ENCODE measurements at regions not wholly inside any gene's neighbourhood (a gene's known extent, or its start where the extent isn't known, plus 50 kb on each side); places are given as distances from the start of the nearest gene placed in this dataset.

- DNase-seq (ENCODE audit: low spot score), result no peak
Observed at GRCh38 chr14:101332281-101332680, 229.0 kb upstream of the DIO3 start.

GRCh38 chr14:101333335-101334280, 227.7 kb upstream of the DIO3 start:
- DNase-seq (ENCODE audit: low spot score), result peak; percentile 80
- in situ Hi-C loops (cut with HindIII; ENCODE audit: low sequenced_read_pairs), result no loop called here

More at GRCh38 chr14:101332281-101332680, 229.0 kb upstream of the DIO3 start:
- in situ Hi-C loops (cut with HindIII; ENCODE audit: low sequenced_read_pairs), result no loop called here

GRCh38 chr14:101334656-101335055, 226.6 kb upstream of the DIO3 start:
- no peak for DNase-seq (ENCODE audit: low spot score)
- in situ Hi-C loops (cut with HindIII; ENCODE audit: low sequenced_read_pairs), result no loop called here

- no peak for DNase-seq (ENCODE audit: low spot score)
- in situ Hi-C loops (cut with HindIII; ENCODE audit: low sequenced_read_pairs), result no loop called here
Observed at GRCh38 chr14:101335061-101335661, 226.1 kb upstream of the DIO3 start.

- peak; percentile 87 for DNase-seq (ENCODE audit: low spot score)
- in situ Hi-C loops (cut with HindIII; ENCODE audit: low sequenced_read_pairs), result no loop called here
Observed at GRCh38 chr14:101336183-101336582, 225.1 kb upstream of the DIO3 start.

- in situ Hi-C loops (cut with HindIII; ENCODE audit: low sequenced_read_pairs), result no loop called here
- no peak for DNase-seq (ENCODE audit: low spot score)
Observed at GRCh38 chr14:101337053-101337452, 224.2 kb upstream of the DIO3 start.

GRCh38 chr14:101340556-101340955, 220.7 kb upstream of the DIO3 start:
- no peak for DNase-seq (ENCODE audit: low spot score)
- in situ Hi-C loops (cut with HindIII; ENCODE audit: low sequenced_read_pairs), result no loop called here

GRCh38 chr14:101347893-101348777, 213.2 kb upstream of the DIO3 start:
- in situ Hi-C loops (cut with HindIII; ENCODE audit: low sequenced_read_pairs), result no loop called here

GRCh38 chr14:101349108-101349507, 212.2 kb upstream of the DIO3 start:
- in situ Hi-C loops (cut with HindIII; ENCODE audit: low sequenced_read_pairs), result no loop called here
- DNase-seq (ENCODE audit: low spot score), result no peak

More at GRCh38 chr14:101347893-101348777, 213.2 kb upstream of the DIO3 start:
- no peak for DNase-seq (ENCODE audit: low spot score)

- DNase-seq (ENCODE audit: low spot score), result no peak
- in situ Hi-C loops (cut with HindIII; ENCODE audit: low sequenced_read_pairs), result no loop called here
Observed at GRCh38 chr14:101350021-101350420, 211.3 kb upstream of the DIO3 start.

GRCh38 chr14:101350691-101351090, 210.6 kb upstream of the DIO3 start:
- DNase-seq (ENCODE audit: low spot score), result no peak
- in situ Hi-C loops (cut with HindIII; ENCODE audit: low sequenced_read_pairs), result no loop called here

- no peak for DNase-seq (ENCODE audit: low spot score)
- in situ Hi-C loops (cut with HindIII; ENCODE audit: low sequenced_read_pairs), result no loop called here
Observed at GRCh38 chr14:101351146-101351545, 210.1 kb upstream of the DIO3 start.

- in situ Hi-C loops (cut with HindIII; ENCODE audit: low sequenced_read_pairs), result no loop called here
- no peak for DNase-seq (ENCODE audit: low spot score)
Observed at GRCh38 chr14:101351769-101352168, 209.5 kb upstream of the DIO3 start.

- in situ Hi-C loops (cut with HindIII; ENCODE audit: low sequenced_read_pairs), result no loop called here
- no peak for DNase-seq (ENCODE audit: low spot score)
Observed at GRCh38 chr14:101352567-101352966, 208.7 kb upstream of the DIO3 start.

- DNase-seq (ENCODE audit: low spot score), result no peak
Observed at GRCh38 chr14:101353422-101353821, 207.9 kb upstream of the DIO3 start.

GRCh38 chr14:101354726-101355125, 206.6 kb upstream of the DIO3 start:
- in situ Hi-C loops (cut with HindIII; ENCODE audit: low sequenced_read_pairs), result no loop called here
- no peak for DNase-seq (ENCODE audit: low spot score)

More at GRCh38 chr14:101353422-101353821, 207.9 kb upstream of the DIO3 start:
- in situ Hi-C loops (cut with HindIII; ENCODE audit: low sequenced_read_pairs), result no loop called here

GRCh38 chr14:101355284-101355683, 206.0 kb upstream of the DIO3 start:
- in situ Hi-C loops (cut with HindIII; ENCODE audit: low sequenced_read_pairs), result no loop called here
- DNase-seq (ENCODE audit: low spot score), result no peak

GRCh38 chr14:101357038-101357437, 204.3 kb upstream of the DIO3 start:
- no peak for DNase-seq (ENCODE audit: low spot score)
- in situ Hi-C loops (cut with HindIII; ENCODE audit: low sequenced_read_pairs), result no loop called here

GRCh38 chr14:101357559-101358319, 203.6 kb upstream of the DIO3 start:
- in situ Hi-C loops (cut with HindIII; ENCODE audit: low sequenced_read_pairs), result no loop called here
- no peak for DNase-seq (ENCODE audit: low spot score)

Data from G401 (cell line).